ENCODE measurements at regions not wholly inside any gene's neighbourhood (a gene's known extent, or its start where the extent isn't known, plus 50 kb on each side); places are given as distances from the start of the nearest gene placed in this dataset.

DNA sequence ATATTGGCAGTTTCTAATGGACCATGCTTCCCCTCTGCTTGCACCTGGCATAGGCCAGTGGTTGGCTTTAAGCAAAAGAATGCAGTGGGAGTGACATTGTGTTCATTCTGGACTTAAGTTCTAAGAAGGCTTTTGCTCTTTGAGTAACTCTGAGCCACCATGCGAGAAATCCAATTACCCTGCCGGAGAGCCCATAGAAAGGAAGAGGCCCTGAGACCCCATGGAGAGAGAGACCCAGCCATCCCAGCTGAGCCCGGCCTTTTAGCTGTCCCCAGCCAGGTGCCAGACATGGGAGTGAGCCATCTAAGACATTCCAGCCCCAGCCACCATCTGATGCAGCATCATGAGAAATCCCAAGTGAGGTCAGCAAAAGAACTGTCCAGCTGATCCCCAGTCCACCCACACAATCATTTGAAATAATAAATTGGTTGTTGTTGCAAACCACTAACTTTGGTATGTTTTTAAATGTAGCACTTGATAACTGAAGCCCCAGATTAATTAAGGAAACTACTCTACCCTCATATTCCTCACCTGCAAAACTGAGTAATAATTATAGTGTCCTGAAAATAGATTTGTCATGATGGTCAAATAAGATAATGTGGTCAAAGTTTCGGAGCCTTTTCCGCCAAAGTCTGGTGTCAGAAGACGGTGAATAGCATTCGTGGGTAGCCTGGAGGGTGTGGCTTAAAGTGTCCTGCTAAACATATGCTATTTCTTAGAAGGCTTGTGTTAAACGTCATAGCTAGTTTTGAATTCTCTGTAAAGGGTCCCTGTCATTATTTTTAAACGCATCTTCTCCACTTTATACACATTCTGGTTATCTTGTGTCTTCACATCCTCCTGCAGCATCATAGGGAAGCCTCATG, 166.6 kb upstream of the PELI2 start:
- TF ChIP-seq ZC3H10 (CRISPR knock-in tag; IDR thresholded peaks at IDR 0.05) (no peak), OSR1 (CRISPR knock-in tag; IDR thresholded peaks at IDR 0.05) (no peak), ZNF8 (CRISPR knock-in tag; IDR thresholded peaks at IDR 0.05) (no peak), ESRRG (CRISPR knock-in tag; IDR thresholded peaks at IDR 0.05) (no peak), PPARA (CRISPR knock-in tag; IDR thresholded peaks at IDR 0.05; ENCODE audit: borderline replicate concordance) (no peak), ZNF70 (CRISPR knock-in tag; IDR thresholded peaks at IDR 0.05) (no peak), TCF4 (CRISPR knock-in tag; IDR thresholded peaks at IDR 0.05; ENCODE audit: borderline replicate concordance) (no peak), RARB (CRISPR knock-in tag; IDR thresholded peaks at IDR 0.05) (no peak), CSDC2 (CRISPR knock-in tag; IDR thresholded peaks at IDR 0.05) (no peak), ISL1 (CRISPR knock-in tag; IDR thresholded peaks at IDR 0.05) (no peak)
- TF ChIP-seq, protein P1, sequence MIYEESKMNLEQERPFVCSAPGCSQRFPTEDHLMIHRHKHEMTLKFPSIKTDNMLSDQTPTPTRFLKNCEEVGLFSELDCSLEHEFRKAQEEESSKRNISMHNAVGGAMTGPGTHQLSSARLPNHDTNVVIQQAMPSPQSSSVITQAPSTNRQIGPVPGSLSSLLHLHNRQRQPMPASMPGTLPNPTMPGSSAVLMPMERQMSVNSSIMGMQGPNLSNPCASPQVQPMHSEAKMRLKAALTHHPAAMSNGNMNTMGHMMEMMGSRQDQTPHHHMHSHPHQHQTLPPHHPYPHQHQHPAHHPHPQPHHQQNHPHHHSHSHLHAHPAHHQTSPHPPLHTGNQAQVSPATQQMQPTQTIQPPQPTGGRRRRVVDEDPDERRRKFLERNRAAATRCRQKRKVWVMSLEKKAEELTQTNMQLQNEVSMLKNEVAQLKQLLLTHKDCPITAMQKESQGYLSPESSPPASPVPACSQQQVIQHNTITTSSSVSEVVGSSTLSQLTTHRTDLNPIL (CRISPR knock-in tag; IDR thresholded peaks at IDR 0.05; ENCODE audit: low read depth): no peak
- no peak for ATAC-seq

DNA sequence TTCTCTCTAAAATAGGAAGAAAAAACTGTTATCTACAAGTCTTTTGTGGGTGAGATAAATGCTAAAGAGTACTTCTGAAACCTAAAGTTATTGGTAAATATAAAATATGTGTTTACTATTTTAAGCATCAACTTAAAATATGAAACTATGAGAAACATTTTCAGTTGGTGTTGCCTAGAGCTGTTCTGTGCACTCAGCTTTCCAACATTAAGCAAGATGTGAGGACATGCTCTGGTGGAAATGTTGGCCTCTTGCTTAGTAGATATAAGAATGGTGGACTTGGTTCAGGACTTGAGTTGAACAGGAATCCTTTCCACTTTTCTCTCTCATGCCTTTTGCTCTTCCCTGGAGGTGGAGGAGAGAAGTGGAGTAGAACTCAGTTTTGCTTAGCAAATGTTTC, 164.1 kb upstream of the PELI2 start:
- TF ChIP-seq TOX (CRISPR knock-in tag; IDR thresholded peaks at IDR 0.05; ENCODE audit: borderline replicate concordance): no peak
- TF ChIP-seq, protein P2, sequence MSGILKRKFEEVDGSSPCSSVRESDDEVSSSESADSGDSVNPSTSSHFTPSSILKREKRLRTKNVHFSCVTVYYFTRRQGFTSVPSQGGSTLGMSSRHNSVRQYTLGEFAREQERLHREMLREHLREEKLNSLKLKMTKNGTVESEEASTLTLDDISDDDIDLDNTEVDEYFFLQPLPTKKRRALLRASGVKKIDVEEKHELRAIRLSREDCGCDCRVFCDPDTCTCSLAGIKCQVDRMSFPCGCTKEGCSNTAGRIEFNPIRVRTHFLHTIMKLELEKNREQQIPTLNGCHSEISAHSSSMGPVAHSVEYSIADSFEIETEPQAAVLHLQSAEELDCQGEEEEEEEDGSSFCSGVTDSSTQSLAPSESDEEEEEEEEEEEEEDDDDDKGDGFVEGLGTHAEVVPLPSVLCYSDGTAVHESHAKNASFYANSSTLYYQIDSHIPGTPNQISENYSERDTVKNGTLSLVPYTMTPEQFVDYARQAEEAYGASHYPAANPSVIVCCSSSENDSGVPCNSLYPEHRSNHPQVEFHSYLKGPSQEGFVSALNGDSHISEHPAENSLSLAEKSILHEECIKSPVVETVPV (CRISPR knock-in tag; IDR thresholded peaks at IDR 0.05): no peak
- TF ChIP-seq GLIS3 (CRISPR knock-in tag; IDR thresholded peaks at IDR 0.05): no peak

GRCh38 chr14:55955175-55955574, 163.0 kb upstream of the PELI2 start:
- ATAC-seq: no peak
- TF ChIP-seq ARNTL (CRISPR knock-in tag; IDR thresholded peaks at IDR 0.05; ENCODE audit: borderline replicate concordance, low read depth): no peak
- TF ChIP-seq TSHZ2 (CRISPR knock-in tag; IDR thresholded peaks at IDR 0.05): no peak
- TF ChIP-seq ISL1 (CRISPR knock-in tag; IDR thresholded peaks at IDR 0.05): no peak
- TF ChIP-seq ESRRG (CRISPR knock-in tag; IDR thresholded peaks at IDR 0.05): no peak
- no peak for TF ChIP-seq ZNF8 (CRISPR knock-in tag; IDR thresholded peaks at IDR 0.05)
- no peak for TF ChIP-seq ZFP30 (CRISPR knock-in tag; IDR thresholded peaks at IDR 0.05)
- TF ChIP-seq GLIS3 (CRISPR knock-in tag; IDR thresholded peaks at IDR 0.05): no peak
- no peak for TF ChIP-seq ZC3H10 (CRISPR knock-in tag; IDR thresholded peaks at IDR 0.05)
- TF ChIP-seq BACH2 (CRISPR knock-in tag; IDR thresholded peaks at IDR 0.05; ENCODE audit: borderline replicate concordance): no peak
- no peak for TF ChIP-seq TCF4 (CRISPR knock-in tag; IDR thresholded peaks at IDR 0.05; ENCODE audit: borderline replicate concordance)
- no peak for TF ChIP-seq ZNF565 (CRISPR knock-in tag; conservative IDR thresholded peaks at IDR 0.05; ENCODE audit: low read depth)
- no peak for TF ChIP-seq POU6F1 (CRISPR knock-in tag; IDR thresholded peaks at IDR 0.05; ENCODE audit: borderline replicate concordance, low read depth)
- TF ChIP-seq, protein P2 (CRISPR knock-in tag; IDR thresholded peaks at IDR 0.05): no peak
- TF ChIP-seq RARB (CRISPR knock-in tag; IDR thresholded peaks at IDR 0.05): no peak

More for the DNA sequence above, 164.1 kb upstream of the PELI2 start:
- ATAC-seq: no peak

All from SK-N-SH treated with all-trans-retinoic acid at 6 μM for 48 hours (cell line).